Suprapubic skin (tissue), 3 donors: ENCODE measurements at regions not wholly inside any gene's neighbourhood (a gene's known extent, or its start where the extent isn't known, plus 50 kb on each side); places are given as distances from the start of the nearest gene placed in this dataset.

Experiments used
- CTCF ChIP-seq, 2 donors: fragments of 200-600 bp in 1 of 2; fragments of 450-650 bp in 1 of 2; sonication (generic) in 1 of 2; IDR thresholded peaks; one replicate each; pipeline ENCODE4 v1.5.1; 2016 to 2019; ENCODE audit warnings: antibody characterized with exemption in 2 of 2, mild to moderate bottlenecking in 1 of 2, moderate library complexity in 1 of 2
- POLR2A ChIP-seq, 2 donors: fragments of 450-650 bp; IDR thresholded peaks; one replicate each; pipeline ENCODE4 v1.6.1; 2017; ENCODE audit warnings: antibody characterized with exemption in 2 of 2, mild to moderate bottlenecking in 2 of 2, moderate library complexity in 2 of 2

GRCh38 chr6:68447112-68447511 lies 188.0 kb upstream of the ADGRB3 start:
- no peak for TF ChIP-seq CTCF (IDR thresholded peaks at IDR 0.05)
- no peak for TF ChIP-seq POLR2A (IDR thresholded peaks at IDR 0.05)
